Gastroesophageal sphincter (tissue), 4 donors: ENCODE measurements at regions not wholly inside any gene's neighbourhood (a gene's known extent, or its start where the extent isn't known, plus 50 kb on each side); places are given as distances from the start of the nearest gene placed in this dataset.
"Not testable (repeated sequence)": the region's sequence is repeated elsewhere in the genome, so short reads cannot be mapped to it uniquely, and the experiment has no call there.

Source experiments
- ATAC-seq: fragments of 150-250 bp; one replicate; pipeline ENCODE4 v1.9.1; 2016; ENCODE audit warnings: mild to moderate bottlenecking, moderate library complexity
- H3K27ac ChIP-seq, 4 donors: fragments of 200-600 bp; sonication (generic) in 3 of 4; 1 replicate in 3 of 4; 2 replicates in 1 of 4; pipeline ENCODE4 v1.5.1; 2016 to 2019
- H3K27me3 ChIP-seq: fragments of 200-600 bp; sonication (generic); one replicate; pipeline ENCODE4 v1.5.1; 2019
- H3K36me3 ChIP-seq, 2 donors: fragments of 200-600 bp; sonication (generic); one replicate each; pipeline ENCODE4 v1.5.1; 2019; ENCODE audit warnings: control low read depth in 1 of 2
- H3K4me1 ChIP-seq, 3 donors: fragments of 200-600 bp; sonication (generic); 1 replicate in 2 of 3; 2 replicates in 1 of 3; pipeline ENCODE4 v1.5.1; 2016 to 2019; ENCODE audit warnings: control low read depth in 2 of 3
- H3K4me3 ChIP-seq, 2 donors: fragments of 200-600 bp; sonication (generic); one replicate each; pipeline ENCODE4 v1.5.1; 2019; ENCODE audit warnings: mild to moderate bottlenecking in 1 of 2, moderate library complexity in 1 of 2
- H3K9me3 ChIP-seq, 3 donors: fragments of 200-600 bp; sonication (generic); one replicate each; pipeline ENCODE4 v1.5.1; 2017 to 2019; ENCODE audit warnings: control low read depth in 2 of 3
- EP300 ChIP-seq: sonication (generic); formaldehyde crosslinking; IDR thresholded peaks from one replicate; pipeline ENCODE4 v1.6.1; 2017; ENCODE audit warnings: antibody characterized with exemption, mild to moderate bottlenecking
- POLR2A ChIP-seq, 2 donors: fragments of 450-650 bp; IDR thresholded peaks; one replicate each; pipeline ENCODE4 v1.6.1; 2017; ENCODE audit warnings: antibody characterized with exemption in 2 of 2, mild to moderate bottlenecking in 2 of 2, moderate library complexity in 1 of 2
- POLR2AphosphoS5 ChIP-seq: sonication (generic); formaldehyde crosslinking; IDR thresholded peaks from one replicate; pipeline ENCODE4 v1.6.1; 2017; ENCODE audit warnings: antibody characterized with exemption
- WGBS, 2 donors: methylation state at CpG; one replicate each; pipeline ENCODE4 v1.1.5; 2018; ENCODE audit warnings: low coverage in 1 of 2; 5-methylcytosine and 5-hydroxymethylcytosine counted together
- TF ChIP-seq, protein P1 (sequence below), 4 experiments: fragments of 200-600 bp in 2 of 4; fragments of 450-650 bp in 2 of 4; sonication (generic) in 1 of 4; IDR thresholded peaks; one replicate each; pipeline ENCODE4 v1.5.1; 2017 to 2019; ENCODE audit warnings: antibody characterized with exemption in 4 of 4, mild to moderate bottlenecking in 2 of 4, moderate library complexity in 2 of 4

DNA sequence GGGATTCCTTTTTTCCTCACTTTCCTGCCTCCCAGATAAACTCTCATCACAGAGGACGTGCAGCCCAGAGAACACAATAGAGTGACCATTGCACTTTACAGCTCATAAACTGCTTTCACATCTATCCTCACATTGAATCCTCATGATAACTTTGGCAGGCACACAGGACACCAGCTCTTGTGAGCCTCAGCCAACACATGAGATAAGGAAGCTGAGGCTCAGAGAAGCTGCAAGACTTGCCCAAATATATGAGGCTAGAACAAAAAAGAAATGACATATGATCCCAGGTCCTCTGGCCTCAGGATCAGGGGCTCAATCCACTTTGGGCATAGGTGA lies 85.0 kb upstream of the CPEB2 start:
- TF ChIP-seq, protein P1, sequence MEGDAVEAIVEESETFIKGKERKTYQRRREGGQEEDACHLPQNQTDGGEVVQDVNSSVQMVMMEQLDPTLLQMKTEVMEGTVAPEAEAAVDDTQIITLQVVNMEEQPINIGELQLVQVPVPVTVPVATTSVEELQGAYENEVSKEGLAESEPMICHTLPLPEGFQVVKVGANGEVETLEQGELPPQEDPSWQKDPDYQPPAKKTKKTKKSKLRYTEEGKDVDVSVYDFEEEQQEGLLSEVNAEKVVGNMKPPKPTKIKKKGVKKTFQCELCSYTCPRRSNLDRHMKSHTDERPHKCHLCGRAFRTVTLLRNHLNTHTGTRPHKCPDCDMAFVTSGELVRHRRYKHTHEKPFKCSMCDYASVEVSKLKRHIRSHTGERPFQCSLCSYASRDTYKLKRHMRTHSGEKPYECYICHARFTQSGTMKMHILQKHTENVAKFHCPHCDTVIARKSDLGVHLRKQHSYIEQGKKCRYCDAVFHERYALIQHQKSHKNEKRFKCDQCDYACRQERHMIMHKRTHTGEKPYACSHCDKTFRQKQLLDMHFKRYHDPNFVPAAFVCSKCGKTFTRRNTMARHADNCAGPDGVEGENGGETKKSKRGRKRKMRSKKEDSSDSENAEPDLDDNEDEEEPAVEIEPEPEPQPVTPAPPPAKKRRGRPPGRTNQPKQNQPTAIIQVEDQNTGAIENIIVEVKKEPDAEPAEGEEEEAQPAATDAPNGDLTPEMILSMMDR (IDR thresholded peaks at IDR 0.05): no peak
- H3K4me1 ChIP-seq: peaks cover 0 to 24% (median 0%) of the 10 kb centered on the region in 3 donors
- H3K36me3 ChIP-seq: no peaks in the 10 kb centered on the region
- H3K4me3 ChIP-seq: no peak overlapping the region
- H3K27ac ChIP-seq: peak overlapping the region in 3 of 4 donors; percentile 53 to 65 (median 59)
- WGBS, 2 donors: 60% methylated on average over 1 of the region's 1 CpG; no CpG with 5 or more reads in 1 of the 2 donors
- ATAC-seq: peak; percentile 11
- H3K27me3 ChIP-seq: no peaks in the 10 kb centered on the region
- H3K9me3 ChIP-seq: no peaks in the 10 kb centered on the region

DNA sequence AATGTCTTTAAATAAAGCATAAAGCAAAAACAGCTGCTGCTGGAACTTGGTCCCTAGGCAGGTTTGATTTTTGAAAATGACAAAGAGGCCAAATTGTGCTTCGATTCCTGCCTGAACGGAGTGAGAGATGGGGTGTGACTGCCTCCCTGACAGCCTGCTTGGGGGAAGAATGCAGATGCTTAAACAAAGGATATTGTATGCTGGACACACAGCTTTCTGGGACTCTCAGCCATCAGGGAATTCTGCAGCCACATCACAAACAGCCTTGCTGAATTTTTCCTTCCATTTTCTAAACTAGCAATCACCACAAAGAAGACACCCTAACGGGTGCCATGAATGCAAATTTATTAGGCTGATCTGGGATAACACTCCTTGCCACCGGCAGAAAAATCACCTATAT lies 83.9 kb upstream of the CPEB2 start:
- peak overlapping the region in 1 of 4 donors; percentile 4 for H3K27ac ChIP-seq
- H3K36me3 ChIP-seq: no peaks in the 10 kb centered on the region
- H3K4me1 ChIP-seq: peaks cover 0 to 24% (median 0%) of the 10 kb centered on the region in 3 donors
- no peak overlapping the region for H3K4me3 ChIP-seq
- H3K27me3 ChIP-seq: no peaks in the 10 kb centered on the region
- 10 to 35% methylated on average over 4 of the region's 4 CpGs for WGBS, 2 donors
- TF ChIP-seq POLR2A (IDR thresholded peaks at IDR 0.05): no peak
- no peak for TF ChIP-seq POLR2AphosphoS5
- TF ChIP-seq EP300: no peak
- TF ChIP-seq, protein P1 (IDR thresholded peaks at IDR 0.05): no peak
- no peak for ATAC-seq
- H3K9me3 ChIP-seq: no peaks in the 10 kb centered on the region

DNA sequence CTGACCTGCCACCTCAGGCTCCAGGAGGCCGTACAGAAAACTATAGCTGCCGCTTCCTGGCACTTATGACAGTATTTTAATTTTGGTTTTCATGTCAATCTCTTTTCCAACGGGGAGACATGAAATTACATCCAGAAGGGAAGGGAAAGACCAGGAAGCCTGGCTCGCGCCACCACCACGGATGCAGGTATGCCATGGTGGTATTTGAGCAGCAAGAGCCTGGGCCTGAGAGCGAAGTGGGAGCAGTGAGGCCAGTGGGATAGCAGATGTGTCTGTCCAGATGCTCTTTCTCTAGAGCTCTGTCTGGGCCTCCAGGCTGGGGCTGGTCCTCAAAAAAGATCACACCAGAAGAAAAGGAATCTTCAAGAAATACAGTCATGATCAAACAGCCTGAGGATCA lies 82.5 kb upstream of the CPEB2 start:
- ATAC-seq: no peak
- H3K36me3 ChIP-seq: no peaks in the 10 kb centered on the region
- no peaks in the 10 kb centered on the region for H3K27me3 ChIP-seq
- no peaks in the 10 kb centered on the region for H3K9me3 ChIP-seq
- H3K27ac ChIP-seq: no peak overlapping the region
- no peak overlapping the region for H3K4me3 ChIP-seq
- 83% methylated on average over 2 of the region's 7 CpGs; no CpG with 5 or more reads in 1 of the 2 donors for WGBS, 2 donors
- peaks cover 0 to 24% (median 0%) of the 10 kb centered on the region in 3 donors for H3K4me1 ChIP-seq
- TF ChIP-seq POLR2A (IDR thresholded peaks at IDR 0.05) (no peak), POLR2AphosphoS5 (no peak), EP300 (no peak)
- TF ChIP-seq, protein P1 (IDR thresholded peaks at IDR 0.05): no peak

DNA sequence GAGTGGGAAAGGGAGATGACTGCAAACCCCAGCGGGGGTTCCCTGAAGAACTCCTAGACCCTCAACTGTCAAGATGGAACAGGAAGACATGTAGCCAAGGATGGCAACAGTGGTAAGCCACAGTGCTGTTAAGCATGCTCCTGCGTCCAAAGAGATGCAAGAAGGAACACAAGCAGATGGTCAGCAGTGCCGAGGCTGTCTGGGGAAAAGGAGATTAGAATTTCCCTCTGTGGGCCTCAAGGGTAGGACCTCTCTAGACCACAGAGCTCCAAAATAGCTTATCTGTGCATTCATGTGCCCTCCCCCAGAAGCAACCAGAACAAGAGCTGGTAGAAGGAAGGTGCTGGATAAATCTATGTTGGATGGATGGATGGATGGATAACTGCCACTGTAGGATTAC lies 82.0 kb upstream of the CPEB2 start:
- peaks cover 0 to 24% (median 0%) of the 10 kb centered on the region in 3 donors for H3K4me1 ChIP-seq
- H3K27me3 ChIP-seq: no peaks in the 10 kb centered on the region
- ATAC-seq: no peak
- no peak overlapping the region for H3K4me3 ChIP-seq
- H3K9me3 ChIP-seq: no peaks in the 10 kb centered on the region
- H3K27ac ChIP-seq: no peak overlapping the region
- WGBS, 2 donors: 83 to 91% methylated on average over 1 to 3 of the region's 3 CpGs
- H3K36me3 ChIP-seq: no peaks in the 10 kb centered on the region
- TF ChIP-seq, protein P1 (IDR thresholded peaks at IDR 0.05): no peak
- TF ChIP-seq POLR2A (IDR thresholded peaks at IDR 0.05) (no peak), EP300 (no peak), POLR2AphosphoS5 (no peak)

DNA sequence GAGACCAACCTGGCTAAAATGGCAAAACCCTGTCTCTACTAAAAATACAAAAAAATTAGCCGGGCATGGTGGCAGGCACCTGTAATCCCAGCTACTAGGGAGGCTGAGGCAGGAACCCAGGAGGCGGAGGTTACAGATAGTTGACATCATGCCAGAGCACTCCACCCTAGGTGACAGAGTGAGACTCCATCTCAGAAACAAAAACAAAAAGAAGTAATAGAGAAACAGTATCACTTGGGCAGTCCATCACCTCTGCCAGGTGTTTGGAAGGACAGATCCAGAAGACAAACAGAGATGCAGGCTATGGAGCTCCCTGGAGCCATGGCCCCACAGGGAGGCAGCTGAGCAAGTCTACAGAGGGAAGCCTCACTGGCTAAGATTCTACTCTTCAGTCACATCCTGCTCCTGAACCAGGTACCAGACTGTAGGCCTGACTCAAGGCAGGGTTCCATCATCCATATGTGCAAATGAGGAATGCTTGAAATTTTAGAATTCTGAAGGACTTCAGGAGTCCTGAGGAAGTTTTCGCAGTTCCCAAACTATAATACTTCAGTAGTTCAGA lies 81.4 kb upstream of the CPEB2 start:
- peak; percentile 35 for ATAC-seq
- 93 to 94% methylated on average over 3 of the region's 3 CpGs for WGBS, 2 donors
- no peak overlapping the region for H3K4me3 ChIP-seq

DNA sequence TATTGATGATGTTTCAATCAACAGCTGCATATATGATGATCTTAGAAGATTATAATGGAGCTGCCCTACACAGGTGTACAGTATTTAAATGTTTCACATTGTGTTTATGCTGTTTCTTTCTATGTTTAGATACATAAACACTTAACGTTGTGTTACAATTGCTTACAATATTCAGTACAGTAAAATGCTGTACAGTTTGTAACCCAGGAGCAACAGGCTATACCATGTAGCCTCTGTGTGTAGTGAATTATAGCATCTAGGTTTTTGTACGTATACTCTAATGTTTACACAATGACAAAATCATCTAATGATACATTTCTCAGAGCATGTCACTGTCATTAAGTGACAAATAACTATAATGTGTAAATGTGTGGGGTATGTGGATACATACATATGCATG lies 80.5 kb upstream of the CPEB2 start:
- H3K4me1 ChIP-seq: peaks cover 0 to 18% (median 0%) of the 10 kb centered on the region in 3 donors
- H3K27ac ChIP-seq, H3K4me3 ChIP-seq, ATAC-seq, H3K9me3 ChIP-seq, H3K36me3 ChIP-seq, H3K27me3 ChIP-seq: not testable (repeated sequence)
- WGBS, 2 donors: 76 to 78% methylated on average over 2 of the region's 2 CpGs

More for the DNA sequence above, 81.4 kb upstream of the CPEB2 start:
- no peaks in the 10 kb centered on the region for H3K9me3 ChIP-seq
- H3K27me3 ChIP-seq: no peaks in the 10 kb centered on the region
- peaks cover 0 to 24% (median 0%) of the 10 kb centered on the region in 3 donors for H3K4me1 ChIP-seq
- TF ChIP-seq POLR2A (IDR thresholded peaks at IDR 0.05) (no peak), POLR2AphosphoS5 (no peak), EP300 (no peak)
- TF ChIP-seq, protein P1 (IDR thresholded peaks at IDR 0.05): no peak
- no peak overlapping the region for H3K27ac ChIP-seq
- H3K36me3 ChIP-seq: no peaks in the 10 kb centered on the region
